ENCODE measurements at regions not wholly inside any gene's neighbourhood (a gene's known extent, or its start where the extent isn't known, plus 50 kb on each side); places are given as distances from the start of the nearest gene placed in this dataset.

DNA sequence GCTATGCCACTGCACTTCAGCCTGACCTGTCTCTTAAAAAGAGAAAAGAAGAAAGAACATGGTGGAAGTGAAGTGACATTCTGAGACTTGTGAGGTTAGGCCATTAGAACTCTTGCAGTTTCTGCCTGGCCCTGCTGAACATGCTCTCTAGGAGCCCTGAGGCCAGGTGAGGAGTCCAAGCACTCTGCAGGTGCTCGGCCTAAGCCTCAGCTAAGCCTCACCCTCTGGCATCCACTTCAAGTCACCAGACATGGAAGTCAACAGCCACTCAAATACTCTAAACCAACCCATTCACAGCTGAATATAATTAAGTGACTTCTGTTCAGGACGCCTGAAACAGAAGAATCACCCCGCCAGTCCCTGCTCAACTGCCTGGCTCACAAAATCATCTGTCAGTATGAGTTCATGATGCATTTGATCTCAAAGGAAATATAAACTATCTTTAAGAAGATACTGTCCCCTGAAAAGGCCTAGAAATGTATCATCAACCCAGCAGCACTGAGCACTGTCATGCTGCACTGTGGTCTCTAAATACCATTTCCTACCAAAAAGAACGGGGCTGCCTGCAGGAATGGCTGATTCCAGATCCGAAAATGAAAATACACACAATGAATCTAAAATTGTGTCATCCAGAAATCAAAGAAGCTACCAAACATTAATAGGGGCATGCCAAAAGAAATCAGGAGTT lies 118.8 kb downstream of the PSMG1 start:
- TF ChIP-seq, protein P1, sequence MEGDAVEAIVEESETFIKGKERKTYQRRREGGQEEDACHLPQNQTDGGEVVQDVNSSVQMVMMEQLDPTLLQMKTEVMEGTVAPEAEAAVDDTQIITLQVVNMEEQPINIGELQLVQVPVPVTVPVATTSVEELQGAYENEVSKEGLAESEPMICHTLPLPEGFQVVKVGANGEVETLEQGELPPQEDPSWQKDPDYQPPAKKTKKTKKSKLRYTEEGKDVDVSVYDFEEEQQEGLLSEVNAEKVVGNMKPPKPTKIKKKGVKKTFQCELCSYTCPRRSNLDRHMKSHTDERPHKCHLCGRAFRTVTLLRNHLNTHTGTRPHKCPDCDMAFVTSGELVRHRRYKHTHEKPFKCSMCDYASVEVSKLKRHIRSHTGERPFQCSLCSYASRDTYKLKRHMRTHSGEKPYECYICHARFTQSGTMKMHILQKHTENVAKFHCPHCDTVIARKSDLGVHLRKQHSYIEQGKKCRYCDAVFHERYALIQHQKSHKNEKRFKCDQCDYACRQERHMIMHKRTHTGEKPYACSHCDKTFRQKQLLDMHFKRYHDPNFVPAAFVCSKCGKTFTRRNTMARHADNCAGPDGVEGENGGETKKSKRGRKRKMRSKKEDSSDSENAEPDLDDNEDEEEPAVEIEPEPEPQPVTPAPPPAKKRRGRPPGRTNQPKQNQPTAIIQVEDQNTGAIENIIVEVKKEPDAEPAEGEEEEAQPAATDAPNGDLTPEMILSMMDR (IDR thresholded peaks at IDR 0.05), result no peak
- TF ChIP-seq POLR2A (IDR thresholded peaks at IDR 0.05), result no peak

Data from body of pancreas (tissue), 4 donors.